Activated naive CD8-positive, alpha-beta T cell treated with anti-CD3 and anti-CD28 coated beads, Interleukin-2, amount 50 U/mL, for 24 hours (primary cell): ENCODE measurements at regions not wholly inside any gene's neighbourhood (a gene's known extent, or its start where the extent isn't known, plus 50 kb on each side); places are given as distances from the start of the nearest gene placed in this dataset.

Experiments
- ATAC-seq: fragments of 150-1000 bp; cut with Tn5 transposase; one replicate; pipeline ENCODE4 v1.10.0; 2021
- DNase-seq: peaks from one replicate; pipeline ENCODE4 v3.0.0; 2021
- H3K27ac Mint-ChIP-seq: one replicate; pipeline ENCODE4 v1.8.0; 2021; ENCODE audit warnings: mild to moderate bottlenecking, mixed read lengths
- H3K27me3 Mint-ChIP-seq: one replicate; pipeline ENCODE4 v1.8.0; 2021; ENCODE audit warnings: mixed read lengths
- H3K36me3 Mint-ChIP-seq: one replicate; pipeline ENCODE4 v1.8.0; 2021; ENCODE audit warnings: low read depth, mixed read lengths
- H3K4me1 Mint-ChIP-seq: one replicate; pipeline ENCODE4 v1.8.0; 2021; ENCODE audit warnings: mixed read lengths
- H3K4me3 Mint-ChIP-seq: one replicate; pipeline ENCODE4 v1.8.0; 2021; ENCODE audit warnings: mild to moderate bottlenecking, moderate library complexity, mixed read lengths
- H3K9me3 Mint-ChIP-seq: one replicate; pipeline ENCODE4 v1.8.0; 2021; ENCODE audit warnings: mixed read lengths

DNA sequence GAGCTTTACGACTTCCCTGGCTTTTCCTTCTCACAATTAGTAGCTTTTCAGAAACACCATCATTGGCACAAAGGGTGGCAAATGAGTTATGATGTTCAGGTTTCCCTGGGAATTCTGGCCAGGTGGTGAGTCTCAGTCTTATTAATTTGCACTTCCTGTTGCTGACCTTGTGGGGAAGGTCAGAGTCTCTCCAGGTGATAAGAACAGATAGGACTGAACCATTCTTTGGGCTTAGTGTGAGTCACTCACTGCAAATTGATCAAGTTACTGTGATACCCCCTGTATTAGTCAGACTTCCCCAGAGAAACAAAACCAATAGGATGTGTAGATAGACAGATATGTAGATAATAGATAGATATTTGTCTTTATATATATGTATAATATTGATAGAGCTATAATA is 53.8 kb upstream of the RANBP3L start:
- no peak overlapping the region for H3K4me3 Mint-ChIP-seq
- no peaks in the 10 kb centered on the region for H3K27me3 Mint-ChIP-seq
- DNase-seq, result no peak
- H3K4me1 Mint-ChIP-seq, result peaks cover 4% of the 10 kb centered on the region
- no peaks in the 10 kb centered on the region for H3K9me3 Mint-ChIP-seq
- H3K27ac Mint-ChIP-seq, result no peak overlapping the region
- no peaks in the 10 kb centered on the region for H3K36me3 Mint-ChIP-seq
- no peak for ATAC-seq

DNA sequence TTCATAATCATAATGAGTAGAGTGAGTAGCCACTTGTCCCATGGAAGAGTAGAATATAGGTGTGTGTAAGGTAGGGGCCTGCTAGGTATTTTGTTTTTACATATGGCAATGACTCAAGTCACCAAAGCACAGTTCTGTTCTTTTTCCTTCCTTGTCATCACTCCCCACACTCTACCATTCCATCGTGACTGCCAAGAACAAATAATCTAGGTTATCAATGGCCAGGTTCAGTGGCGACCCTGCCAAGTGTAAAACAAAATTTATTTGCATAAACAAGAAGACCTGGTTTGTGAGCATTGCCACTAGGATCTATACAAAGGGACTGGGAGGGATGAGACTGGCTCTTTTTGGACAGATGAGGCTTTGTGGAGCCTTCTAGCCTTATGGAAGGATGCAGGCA is 55.2 kb upstream of the RANBP3L start:
- H3K4me3 Mint-ChIP-seq, result no peak overlapping the region
- no peak overlapping the region for H3K27ac Mint-ChIP-seq
- no peaks in the 10 kb centered on the region for H3K9me3 Mint-ChIP-seq
- no peaks in the 10 kb centered on the region for H3K36me3 Mint-ChIP-seq
- peaks cover 5% of the 10 kb centered on the region for H3K4me1 Mint-ChIP-seq
- H3K27me3 Mint-ChIP-seq, result no peaks in the 10 kb centered on the region
- no peak for ATAC-seq
- no peak for DNase-seq

DNA sequence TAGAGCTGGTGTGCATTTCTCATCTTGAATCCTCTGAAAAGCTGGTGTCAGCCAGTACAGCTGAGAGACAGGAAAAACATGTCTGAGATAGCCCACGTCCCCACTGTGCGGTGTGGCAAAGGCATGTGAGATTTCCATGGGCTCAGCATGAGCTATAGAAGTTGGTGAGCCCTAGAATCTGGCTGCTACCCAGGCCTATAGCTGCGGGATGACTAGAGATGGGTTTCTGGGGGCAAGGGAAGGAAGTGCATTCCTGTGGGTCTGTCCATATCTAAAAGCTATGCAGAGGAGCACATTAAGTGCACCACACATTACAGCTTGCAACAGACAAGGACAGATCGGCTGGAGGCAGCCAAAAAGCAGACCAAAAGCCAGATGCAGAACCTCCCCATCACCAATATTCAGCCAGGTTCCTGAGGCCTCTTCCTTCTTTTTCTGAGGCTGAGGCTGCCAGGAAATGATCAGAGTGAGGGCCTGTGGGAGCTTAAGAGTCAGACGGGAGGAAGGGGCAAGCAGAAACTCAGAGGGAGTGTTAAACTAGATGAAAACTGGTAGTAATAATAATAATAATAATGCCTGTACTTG is 55.8 kb upstream of the RANBP3L start:
- no peak overlapping the region for H3K4me3 Mint-ChIP-seq
- DNase-seq, result no peak
- H3K4me1 Mint-ChIP-seq, result peaks cover 5% of the 10 kb centered on the region
- H3K27me3 Mint-ChIP-seq, result no peaks in the 10 kb centered on the region
- no peak overlapping the region for H3K27ac Mint-ChIP-seq
- H3K36me3 Mint-ChIP-seq, result no peaks in the 10 kb centered on the region
- no peaks in the 10 kb centered on the region for H3K9me3 Mint-ChIP-seq
- ATAC-seq, result no peak

DNA sequence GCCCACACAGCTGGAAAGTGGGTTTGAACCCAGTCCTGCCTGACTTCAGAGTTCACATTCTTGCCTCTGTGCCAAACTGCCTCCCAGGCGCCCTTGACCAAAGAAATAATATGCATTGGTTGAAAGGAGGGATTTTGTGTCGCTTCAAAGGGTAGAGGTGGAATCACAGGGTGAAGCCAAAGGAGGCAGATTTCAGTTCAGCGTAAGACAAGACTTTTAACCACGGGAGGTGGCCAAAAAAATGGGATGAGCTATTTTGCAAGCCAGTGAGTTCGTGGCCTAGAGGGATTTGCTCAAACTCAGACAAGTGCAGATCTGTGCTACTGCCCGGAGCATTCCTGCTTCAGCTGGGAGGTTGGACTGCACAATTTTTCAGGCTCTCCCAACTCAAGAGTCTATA is 57.6 kb upstream of the RANBP3L start:
- no peaks in the 10 kb centered on the region for H3K36me3 Mint-ChIP-seq
- ATAC-seq (no peak), DNase-seq (no peak)
- no peaks in the 10 kb centered on the region for H3K27me3 Mint-ChIP-seq
- H3K9me3 Mint-ChIP-seq, result no peaks in the 10 kb centered on the region
- H3K27ac Mint-ChIP-seq, result no peak overlapping the region
- peaks cover 5% of the 10 kb centered on the region for H3K4me1 Mint-ChIP-seq
- H3K4me3 Mint-ChIP-seq, result no peak overlapping the region

DNA sequence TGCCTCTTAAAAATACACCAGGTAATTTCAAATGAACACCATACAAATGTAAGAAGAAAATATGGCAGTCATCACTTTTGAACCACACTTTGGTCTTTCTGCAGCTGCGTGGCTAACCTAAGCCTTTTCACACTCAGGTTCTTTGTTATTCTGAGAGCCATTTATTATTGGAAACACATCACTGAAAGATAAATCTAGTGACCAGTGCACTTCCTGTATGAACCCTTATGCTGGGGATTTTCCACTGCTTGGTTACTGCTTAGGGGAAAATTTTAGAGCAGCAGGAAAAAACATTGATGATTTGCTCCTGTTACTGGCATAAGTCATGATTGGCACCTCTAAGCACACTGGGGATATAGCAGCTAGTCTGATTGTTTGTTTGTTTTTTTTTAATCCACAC is 58.6 kb upstream of the RANBP3L start:
- ATAC-seq (peak; percentile 61), DNase-seq (no peak)
- Mint-ChIP-seq H3K9me3 (no peaks in the 10 kb centered on the region), H3K4me1 (peaks cover 5% of the 10 kb centered on the region), H3K27ac (no peak overlapping the region), H3K36me3 (no peaks in the 10 kb centered on the region), H3K27me3 (no peaks in the 10 kb centered on the region), H3K4me3 (no peak overlapping the region)

DNA sequence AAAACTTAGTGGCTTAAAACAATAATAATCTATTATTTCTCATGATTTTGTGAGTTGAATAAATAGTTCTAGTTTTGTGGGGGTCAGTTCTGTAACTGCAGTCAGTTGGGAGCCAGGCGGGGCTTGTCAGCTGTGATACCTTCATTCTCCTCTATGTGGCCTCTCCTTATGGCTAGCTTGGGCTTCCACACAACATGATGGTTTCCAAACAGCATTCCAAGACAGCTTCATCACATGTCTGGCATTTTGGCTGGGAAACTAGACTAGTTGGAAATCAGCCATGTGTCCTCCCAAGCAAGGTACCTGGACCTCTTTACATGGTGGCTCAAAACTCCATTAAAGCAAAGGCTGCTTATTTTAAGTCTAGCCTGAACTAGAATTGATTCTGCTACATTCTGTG is 61.4 kb upstream of the RANBP3L start:
- H3K9me3 Mint-ChIP-seq, result no peaks in the 10 kb centered on the region
- no peaks in the 10 kb centered on the region for H3K36me3 Mint-ChIP-seq
- H3K4me1 Mint-ChIP-seq, result peaks cover 5% of the 10 kb centered on the region
- no peak overlapping the region for H3K27ac Mint-ChIP-seq
- ATAC-seq (no peak), DNase-seq (no peak)
- no peaks in the 10 kb centered on the region for H3K27me3 Mint-ChIP-seq
- H3K4me3 Mint-ChIP-seq, result no peak overlapping the region

DNA sequence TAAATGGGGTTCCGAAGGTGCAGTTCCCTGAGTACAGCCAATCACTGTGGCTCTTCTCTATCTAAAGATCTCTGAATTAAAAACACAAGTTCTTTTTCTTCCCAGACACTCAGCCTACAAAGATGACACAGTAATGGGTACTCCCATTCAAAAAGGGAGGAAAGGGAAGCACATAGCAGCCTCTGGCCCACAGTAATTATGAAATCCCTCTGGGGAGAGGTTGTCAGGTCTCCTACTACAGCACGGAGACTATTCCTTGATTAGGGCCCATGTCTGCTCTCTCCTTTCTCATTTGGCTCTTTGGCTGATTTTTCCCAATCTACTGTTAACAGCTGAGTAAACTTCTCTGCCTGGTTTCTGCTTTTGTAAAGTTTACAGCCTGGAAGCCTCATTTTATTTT is 62.0 kb upstream of the RANBP3L start:
- no peaks in the 10 kb centered on the region for H3K9me3 Mint-ChIP-seq
- no peak for ATAC-seq
- no peak for DNase-seq
- no peak overlapping the region for H3K27ac Mint-ChIP-seq
- no peak overlapping the region for H3K4me3 Mint-ChIP-seq
- no peaks in the 10 kb centered on the region for H3K36me3 Mint-ChIP-seq
- no peaks in the 10 kb centered on the region for H3K27me3 Mint-ChIP-seq
- H3K4me1 Mint-ChIP-seq, result peaks cover 5% of the 10 kb centered on the region

DNA sequence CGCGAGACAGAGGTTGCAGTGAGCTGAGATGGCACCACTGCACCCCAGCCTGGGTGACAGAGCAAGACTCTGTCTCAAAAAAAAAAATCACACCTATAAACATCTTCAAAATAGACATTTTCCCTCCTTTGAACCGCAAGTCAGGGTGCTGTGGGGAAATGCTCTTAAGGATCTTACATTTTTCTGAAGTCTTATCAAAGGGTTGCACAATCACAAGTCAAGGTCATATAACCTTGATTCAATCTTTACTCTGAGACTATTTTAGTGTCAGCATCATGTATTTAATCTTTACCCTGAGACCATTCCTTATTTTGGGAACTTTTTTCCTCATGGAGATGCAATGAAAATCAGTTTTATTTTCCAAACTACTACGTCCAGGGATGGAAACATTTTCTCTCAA is 62.8 kb upstream of the RANBP3L start:
- Mint-ChIP-seq H3K4me3 (no peak overlapping the region), H3K9me3 (no peaks in the 10 kb centered on the region), H3K27ac (no peak overlapping the region), H3K4me1 (peaks cover 5% of the 10 kb centered on the region), H3K27me3 (no peaks in the 10 kb centered on the region), H3K36me3 (no peaks in the 10 kb centered on the region)
- ATAC-seq, result no peak
- DNase-seq, result no peak

DNA sequence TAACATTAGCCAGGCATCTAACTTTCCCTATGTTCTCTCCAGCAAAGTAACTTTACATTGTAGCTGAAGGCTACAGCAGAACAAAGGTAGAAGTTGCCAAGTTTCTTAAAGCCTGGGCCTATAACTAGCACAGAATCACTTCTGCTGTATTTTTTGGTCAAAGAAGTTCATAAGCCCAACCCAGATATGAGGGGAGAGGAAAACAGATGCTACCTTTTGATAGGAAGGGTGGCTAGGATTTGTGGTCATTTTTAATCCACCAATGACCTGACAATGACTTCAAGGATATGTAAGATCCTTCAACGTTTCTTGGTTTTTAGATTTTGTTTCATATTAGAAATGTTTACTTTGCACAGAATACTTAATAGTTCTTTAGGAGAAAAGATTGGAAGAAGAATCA is 64.2 kb upstream of the RANBP3L start:
- Mint-ChIP-seq H3K9me3 (peaks cover 4% of the 10 kb centered on the region), H3K4me3 (no peak overlapping the region), H3K27me3 (no peaks in the 10 kb centered on the region), H3K27ac (no peak overlapping the region), H3K4me1 (no peaks in the 10 kb centered on the region), H3K36me3 (no peaks in the 10 kb centered on the region)
- DNase-seq, result no peak
- no peak for ATAC-seq

DNA sequence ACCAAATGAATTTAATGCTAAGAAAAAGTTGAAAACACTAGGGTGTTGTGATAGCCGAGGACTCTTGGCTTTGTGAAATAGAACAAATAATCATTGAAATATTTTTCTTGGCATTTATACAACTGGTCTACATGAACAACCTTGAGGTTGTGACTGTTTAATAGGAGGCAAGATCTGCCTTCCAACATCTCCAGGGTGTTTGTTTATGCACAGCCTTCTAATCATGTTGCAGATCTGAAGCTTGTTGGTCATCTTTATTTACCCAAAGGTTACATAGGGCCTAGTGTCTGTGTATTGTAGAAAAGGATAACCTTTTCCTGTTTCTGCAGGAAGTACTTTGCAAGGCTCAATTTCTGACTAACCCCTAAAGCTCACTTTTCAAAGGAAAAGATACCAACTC is 65.2 kb upstream of the RANBP3L start:
- ATAC-seq (no peak), DNase-seq (no peak)
- Mint-ChIP-seq H3K4me1 (no peaks in the 10 kb centered on the region), H3K4me3 (no peak overlapping the region), H3K36me3 (no peaks in the 10 kb centered on the region), H3K9me3 (peaks cover 4% of the 10 kb centered on the region), H3K27me3 (no peaks in the 10 kb centered on the region), H3K27ac (no peak overlapping the region)

DNA sequence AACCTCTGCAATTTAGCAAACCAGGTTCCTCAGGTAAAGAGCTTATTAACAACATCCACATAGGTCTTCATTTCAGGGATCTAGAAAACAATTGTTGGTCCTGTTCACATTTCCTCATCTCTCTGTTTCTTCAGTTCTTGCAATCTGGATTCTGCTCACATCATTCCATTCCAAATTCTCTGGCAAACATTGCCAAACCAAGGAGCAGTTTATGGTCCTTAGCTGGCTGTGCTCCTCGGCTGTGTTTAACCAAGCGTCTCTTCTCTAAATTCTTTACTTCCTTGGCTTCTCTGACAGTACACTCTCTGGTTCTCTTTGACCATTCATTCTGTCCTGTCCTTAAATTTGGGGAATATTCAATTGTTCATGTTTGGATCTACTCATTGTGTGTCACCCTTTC is 65.8 kb upstream of the RANBP3L start:
- H3K4me3 Mint-ChIP-seq, result no peak overlapping the region
- no peaks in the 10 kb centered on the region for H3K36me3 Mint-ChIP-seq
- H3K27me3 Mint-ChIP-seq, result no peaks in the 10 kb centered on the region
- no peaks in the 10 kb centered on the region for H3K4me1 Mint-ChIP-seq
- no peak overlapping the region for H3K27ac Mint-ChIP-seq
- ATAC-seq (no peak), DNase-seq (no peak)
- H3K9me3 Mint-ChIP-seq, result peaks cover 4% of the 10 kb centered on the region

DNA sequence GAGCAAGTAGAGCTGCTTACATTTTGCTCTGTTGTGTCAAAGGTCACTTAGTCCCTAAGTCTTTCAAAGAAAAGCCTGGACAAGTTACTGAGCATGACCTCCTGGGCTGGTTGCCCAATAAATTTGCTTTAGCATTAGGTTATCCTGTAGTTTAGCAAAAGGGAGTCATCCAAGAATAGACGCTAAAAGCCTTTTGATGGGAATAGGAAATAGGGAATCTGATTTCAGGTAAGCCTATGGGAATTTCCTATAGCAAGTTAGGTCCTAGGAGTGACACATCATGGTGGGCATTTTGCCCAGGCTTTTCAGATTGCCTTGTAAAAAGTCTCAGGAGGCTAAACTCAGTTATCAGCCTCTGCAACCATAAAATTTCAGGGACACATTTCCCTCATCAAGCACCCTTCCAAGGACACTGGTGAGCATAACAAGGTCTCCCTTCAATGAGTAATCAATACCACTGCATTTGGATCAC is 67.6 kb upstream of the RANBP3L start:
- DNase-seq (no peak), ATAC-seq (no peak)
- Mint-ChIP-seq H3K27ac (no peak overlapping the region), H3K4me1 (no peaks in the 10 kb centered on the region), H3K9me3 (peaks cover 4% of the 10 kb centered on the region), H3K27me3 (no peaks in the 10 kb centered on the region), H3K36me3 (no peaks in the 10 kb centered on the region), H3K4me3 (no peak overlapping the region)

DNA sequence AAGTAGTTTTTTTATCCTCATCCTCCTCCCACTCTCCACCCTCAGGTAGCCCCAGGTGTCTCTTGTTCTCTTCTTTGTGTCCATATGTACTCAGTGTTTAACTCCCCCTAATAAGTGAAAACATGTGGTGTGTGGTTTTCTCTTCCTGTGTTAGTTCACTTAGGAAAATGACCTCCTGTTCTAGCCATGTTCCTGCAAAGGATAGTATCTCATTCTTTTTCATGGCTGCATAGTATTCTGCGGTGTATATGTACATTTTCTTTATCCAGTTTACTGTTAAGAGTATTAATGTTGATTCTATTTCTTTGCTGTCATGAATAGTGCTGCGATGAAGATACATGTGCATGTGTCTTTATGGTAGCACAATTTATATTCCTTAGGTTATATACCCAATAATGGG is 68.4 kb upstream of the RANBP3L start:
- peaks cover 4% of the 10 kb centered on the region for H3K9me3 Mint-ChIP-seq
- no peaks in the 10 kb centered on the region for H3K27me3 Mint-ChIP-seq
- H3K36me3 Mint-ChIP-seq, result no peaks in the 10 kb centered on the region
- no peak for ATAC-seq
- H3K4me3 Mint-ChIP-seq, result no peak overlapping the region
- H3K27ac Mint-ChIP-seq, result no peak overlapping the region
- no peaks in the 10 kb centered on the region for H3K4me1 Mint-ChIP-seq
- no peak for DNase-seq

DNA sequence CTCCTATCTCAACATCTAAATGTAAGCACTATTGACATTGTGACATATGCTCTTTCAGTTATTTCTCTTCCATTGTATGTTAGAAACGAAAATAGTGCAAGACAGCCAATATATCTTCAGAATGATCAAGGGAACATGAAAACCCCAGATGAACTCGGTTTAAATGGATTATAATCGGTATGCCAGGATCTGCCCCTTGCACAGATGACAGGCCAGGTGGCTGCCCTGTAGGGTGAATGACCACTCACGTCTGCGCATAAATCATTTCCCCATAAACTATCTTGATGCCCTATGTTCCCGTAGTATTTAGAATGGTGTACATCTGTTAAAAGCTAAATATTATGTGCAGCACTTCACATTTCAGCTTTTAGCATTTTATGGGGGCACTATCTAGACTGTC is 69.7 kb upstream of the RANBP3L start:
- Mint-ChIP-seq H3K27ac (no peak overlapping the region), H3K4me1 (no peaks in the 10 kb centered on the region), H3K9me3 (peaks cover 4% of the 10 kb centered on the region), H3K27me3 (no peaks in the 10 kb centered on the region), H3K4me3 (no peak overlapping the region), H3K36me3 (no peaks in the 10 kb centered on the region)
- DNase-seq, result no peak
- ATAC-seq, result no peak

DNA sequence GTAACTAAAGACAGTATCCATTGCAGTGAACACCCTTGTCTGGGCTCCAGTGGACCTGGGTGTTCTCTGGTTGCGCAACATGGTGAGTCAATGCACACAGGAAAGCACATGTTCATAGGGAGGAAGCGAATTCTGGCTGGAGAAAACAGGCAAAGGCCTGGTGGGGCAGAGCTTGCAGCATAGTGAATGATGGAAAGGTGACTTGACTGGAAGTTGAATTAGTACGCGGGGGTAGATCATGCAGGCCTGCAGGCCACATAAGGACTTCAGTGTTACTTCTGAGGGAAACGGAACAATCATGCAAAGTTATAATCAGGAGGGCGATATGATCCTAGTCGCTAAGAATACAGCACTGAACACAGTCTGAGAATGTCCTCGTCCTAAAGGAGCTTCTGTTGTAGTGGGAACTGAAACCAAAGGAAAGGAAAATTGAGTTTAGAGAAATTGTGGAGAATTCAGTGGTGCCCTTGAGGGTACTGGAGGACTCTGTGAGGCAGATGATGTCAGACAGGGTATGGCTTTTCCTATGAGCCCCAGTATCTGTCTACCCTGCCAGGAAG is 71.9 kb upstream of the RANBP3L start:
- no peak overlapping the region for H3K4me3 Mint-ChIP-seq
- no peak for ATAC-seq
- no peak for DNase-seq
- no peaks in the 10 kb centered on the region for H3K27me3 Mint-ChIP-seq
- no peaks in the 10 kb centered on the region for H3K4me1 Mint-ChIP-seq
- no peak overlapping the region for H3K27ac Mint-ChIP-seq
- H3K9me3 Mint-ChIP-seq, result peaks cover 4% of the 10 kb centered on the region
- H3K36me3 Mint-ChIP-seq, result no peaks in the 10 kb centered on the region

DNA sequence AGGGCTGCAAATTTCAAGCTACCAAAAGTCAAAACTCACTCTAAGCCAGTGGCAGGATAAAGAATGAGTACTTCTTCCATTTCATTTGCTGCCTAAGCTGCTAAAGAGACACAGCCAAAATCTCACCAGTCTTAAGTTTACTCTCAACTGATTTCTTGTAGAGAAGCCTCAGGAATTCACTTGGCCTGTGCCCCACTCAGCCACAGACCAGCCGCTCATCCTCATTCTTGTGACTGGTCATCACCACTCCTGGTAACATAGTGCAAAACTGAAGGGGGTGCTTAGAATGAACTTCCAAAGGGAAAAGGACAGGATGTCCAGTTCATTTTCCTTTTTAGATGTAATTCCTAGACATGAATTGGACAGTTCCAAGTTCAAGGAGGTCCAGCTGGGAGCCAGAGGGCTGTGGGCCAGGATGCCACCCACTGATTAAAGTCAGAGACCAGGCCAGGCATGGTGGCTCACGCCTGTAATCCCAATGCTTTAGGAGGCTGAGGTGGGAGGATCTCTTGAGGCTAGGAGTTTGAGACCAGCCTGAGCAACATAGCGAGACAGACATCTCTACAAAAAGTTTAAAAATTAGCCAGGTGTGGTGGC is 72.7 kb upstream of the RANBP3L start:
- no peak overlapping the region for H3K4me3 Mint-ChIP-seq
- no peaks in the 10 kb centered on the region for H3K4me1 Mint-ChIP-seq
- no peaks in the 10 kb centered on the region for H3K36me3 Mint-ChIP-seq
- H3K27me3 Mint-ChIP-seq, result no peaks in the 10 kb centered on the region
- ATAC-seq (no peak), DNase-seq (no peak)
- H3K27ac Mint-ChIP-seq, result no peak overlapping the region
- peaks cover 4% of the 10 kb centered on the region for H3K9me3 Mint-ChIP-seq
